A673 (cell line): ENCODE measurements at regions not wholly inside any gene's neighbourhood (a gene's known extent, or its start where the extent isn't known, plus 50 kb on each side); places are given as distances from the start of the nearest gene placed in this dataset.

Experiments used
- EZH2 ChIP-seq: fragments of 200-600 bp; sonication (generic); IDR thresholded peaks from 2 replicates; pipeline ENCODE4 v1.6.1; 2017; ENCODE audit warnings: borderline replicate concordance, low read depth, mild to moderate bottlenecking, mixed read lengths, antibody characterized with exemption, low read length; ENCODE audit not compliant: poor library complexity, severe bottlenecking
- TF ChIP-seq, protein P1 (sequence below): fragments of 300-800, 200-600 bp; sonication (generic); conservative IDR thresholded peaks from 2 replicates; pipeline ENCODE4 v1.5.1; 2017; ENCODE audit warnings: low read depth, mild to moderate bottlenecking, antibody characterized with exemption, low read length, moderate library complexity, mixed read lengths

DNA sequence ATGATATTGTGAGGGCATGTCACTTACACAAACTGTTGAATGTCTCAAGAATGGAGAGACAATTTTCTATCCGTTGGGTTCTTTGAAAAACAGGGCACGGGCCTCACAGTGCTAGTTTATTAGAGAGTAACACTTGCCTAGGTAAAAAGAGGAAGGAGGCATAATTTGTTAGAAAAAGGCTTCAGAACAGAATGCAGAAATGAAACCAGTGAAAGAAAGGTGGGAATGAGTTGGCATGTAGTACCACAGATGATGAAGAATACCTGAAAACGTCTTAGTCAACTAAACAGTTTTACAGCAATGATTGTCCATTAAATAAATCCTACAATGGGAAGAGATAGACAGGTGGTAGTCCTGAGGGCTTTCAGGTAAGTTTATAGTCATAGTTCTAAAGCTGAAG lies 1399.7 kb upstream of the CADM2 start:
- TF ChIP-seq, protein P1, sequence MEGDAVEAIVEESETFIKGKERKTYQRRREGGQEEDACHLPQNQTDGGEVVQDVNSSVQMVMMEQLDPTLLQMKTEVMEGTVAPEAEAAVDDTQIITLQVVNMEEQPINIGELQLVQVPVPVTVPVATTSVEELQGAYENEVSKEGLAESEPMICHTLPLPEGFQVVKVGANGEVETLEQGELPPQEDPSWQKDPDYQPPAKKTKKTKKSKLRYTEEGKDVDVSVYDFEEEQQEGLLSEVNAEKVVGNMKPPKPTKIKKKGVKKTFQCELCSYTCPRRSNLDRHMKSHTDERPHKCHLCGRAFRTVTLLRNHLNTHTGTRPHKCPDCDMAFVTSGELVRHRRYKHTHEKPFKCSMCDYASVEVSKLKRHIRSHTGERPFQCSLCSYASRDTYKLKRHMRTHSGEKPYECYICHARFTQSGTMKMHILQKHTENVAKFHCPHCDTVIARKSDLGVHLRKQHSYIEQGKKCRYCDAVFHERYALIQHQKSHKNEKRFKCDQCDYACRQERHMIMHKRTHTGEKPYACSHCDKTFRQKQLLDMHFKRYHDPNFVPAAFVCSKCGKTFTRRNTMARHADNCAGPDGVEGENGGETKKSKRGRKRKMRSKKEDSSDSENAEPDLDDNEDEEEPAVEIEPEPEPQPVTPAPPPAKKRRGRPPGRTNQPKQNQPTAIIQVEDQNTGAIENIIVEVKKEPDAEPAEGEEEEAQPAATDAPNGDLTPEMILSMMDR = no peak
- TF ChIP-seq EZH2 = no peak
